CD4-positive, alpha-beta T cell treated with Interleukin-2 at 100 ng/mL for 4 hours (primary cell): ENCODE measurements at regions not wholly inside any gene's neighbourhood (a gene's known extent, or its start where the extent isn't known, plus 50 kb on each side); places are given as distances from the start of the nearest gene placed in this dataset.
"Not testable (repeated sequence)": the region's sequence is repeated elsewhere in the genome, so short reads cannot be mapped to it uniquely, and the experiment has no call there.

ENCODE experiments used
- DNase-seq: peaks from one replicate; pipeline ENCODE4 v3.0.0-alpha.2; 2020; ENCODE audit warnings: low spot score

- no peak for DNase-seq
Measured at GRCh38 chr6:144922120-144922722, 637.1 kb downstream of the UTRN start.

GRCh38 chr6:144922771-144923490, 637.8 kb downstream of the UTRN start:
- DNase-seq, result not testable (repeated sequence)

- not testable (repeated sequence) for DNase-seq
Measured at GRCh38 chr6:144923491-144923787, 638.3 kb downstream of the UTRN start.

- DNase-seq, result no peak
Measured at GRCh38 chr6:144928847-144929246, 643.7 kb downstream of the UTRN start.

- no peak for DNase-seq
Measured at GRCh38 chr6:144929262-144929661, 644.1 kb downstream of the UTRN start.

GRCh38 chr6:144931172-144932035, 646.3 kb downstream of the UTRN start:
- DNase-seq, result peak; percentile 24

GRCh38 chr6:144932621-144933020, 647.5 kb downstream of the UTRN start:
- no peak for DNase-seq

- DNase-seq, result no peak
Measured at GRCh38 chr6:144935181-144935580, 650.0 kb downstream of the UTRN start.

- no peak for DNase-seq
Measured at GRCh38 chr6:144935661-144936060, 650.5 kb downstream of the UTRN start.

GRCh38 chr6:144936764-144937163, 651.6 kb downstream of the UTRN start:
- DNase-seq, result no peak

- no peak for DNase-seq
Measured at GRCh38 chr6:144939921-144940320, 654.8 kb downstream of the UTRN start.

- no peak for DNase-seq
Measured at GRCh38 chr6:144944106-144944505, 659.0 kb downstream of the UTRN start.

- no peak for DNase-seq
Measured at GRCh38 chr6:144947398-144947976, 662.4 kb downstream of the UTRN start.

- DNase-seq, result no peak
Measured at GRCh38 chr6:144951730-144952437, 666.7 kb downstream of the UTRN start.

GRCh38 chr6:144952456-144953240, 667.5 kb downstream of the UTRN start:
- no peak for DNase-seq

- DNase-seq, result no peak
Measured at GRCh38 chr6:144953552-144954240, 668.6 kb downstream of the UTRN start.

GRCh38 chr6:144954241-144954556, 669.1 kb downstream of the UTRN start:
- DNase-seq, result no peak

- DNase-seq, result no peak
Measured at GRCh38 chr6:144955392-144955791, 670.3 kb downstream of the UTRN start.

- DNase-seq, result no peak
Measured at GRCh38 chr6:144955859-144956258, 670.7 kb downstream of the UTRN start.

GRCh38 chr6:144956697-144957096, 671.6 kb downstream of the UTRN start:
- not testable (repeated sequence) for DNase-seq
